ENCODE measurements at regions not wholly inside any gene's neighbourhood (a gene's known extent, or its start where the extent isn't known, plus 50 kb on each side); places are given as distances from the start of the nearest gene placed in this dataset.

DNA sequence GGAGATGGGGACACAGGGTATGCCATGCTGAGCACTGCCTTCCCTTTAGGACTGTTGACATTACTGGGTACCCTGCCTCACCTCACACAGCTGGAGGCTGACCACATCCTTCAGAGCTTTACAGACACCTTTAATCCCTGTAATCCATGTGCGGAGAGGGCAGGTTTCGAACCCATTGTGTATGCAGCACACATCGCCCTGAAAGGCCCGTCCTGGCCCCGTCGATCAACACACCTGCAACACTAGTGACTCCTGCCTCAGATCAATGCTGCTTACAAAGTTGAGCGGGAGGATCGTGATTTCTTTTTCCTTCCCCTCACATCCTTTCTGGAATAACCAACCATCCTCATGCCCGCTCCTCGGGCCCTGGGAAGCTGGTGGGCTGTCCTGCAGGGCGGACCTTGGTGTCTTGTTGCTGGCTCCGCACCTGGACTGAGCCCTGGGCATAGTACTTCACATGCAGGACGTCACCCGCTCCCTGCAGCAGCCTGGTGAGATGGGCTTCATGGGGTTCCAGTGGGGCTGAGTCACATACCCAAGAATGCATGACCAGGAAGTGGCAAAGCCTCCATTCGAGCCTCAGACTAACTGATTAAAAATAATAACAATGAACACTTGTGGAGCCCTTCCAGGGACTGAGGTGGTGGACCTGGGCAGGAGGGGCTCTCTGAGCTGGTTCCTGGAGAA is 403.6 kb downstream of the PTPRU start:
- DNase-seq: no peak
- no peaks in the 10 kb centered on the region for H3K9me3 Mint-ChIP-seq
- no peaks in the 10 kb centered on the region for H3K4me1 Mint-ChIP-seq
- no peak overlapping the region for H3K27ac Mint-ChIP-seq
- no peak overlapping the region for H3K4me3 Mint-ChIP-seq
- intact Hi-C loops (cut with micrococcal nuclease): no loop called here
- H3K27me3 Mint-ChIP-seq: peaks cover 11% of the 10 kb centered on the region
- no peaks in the 10 kb centered on the region for H3K36me3 Mint-ChIP-seq (ENCODE audit: low read depth)

DNA sequence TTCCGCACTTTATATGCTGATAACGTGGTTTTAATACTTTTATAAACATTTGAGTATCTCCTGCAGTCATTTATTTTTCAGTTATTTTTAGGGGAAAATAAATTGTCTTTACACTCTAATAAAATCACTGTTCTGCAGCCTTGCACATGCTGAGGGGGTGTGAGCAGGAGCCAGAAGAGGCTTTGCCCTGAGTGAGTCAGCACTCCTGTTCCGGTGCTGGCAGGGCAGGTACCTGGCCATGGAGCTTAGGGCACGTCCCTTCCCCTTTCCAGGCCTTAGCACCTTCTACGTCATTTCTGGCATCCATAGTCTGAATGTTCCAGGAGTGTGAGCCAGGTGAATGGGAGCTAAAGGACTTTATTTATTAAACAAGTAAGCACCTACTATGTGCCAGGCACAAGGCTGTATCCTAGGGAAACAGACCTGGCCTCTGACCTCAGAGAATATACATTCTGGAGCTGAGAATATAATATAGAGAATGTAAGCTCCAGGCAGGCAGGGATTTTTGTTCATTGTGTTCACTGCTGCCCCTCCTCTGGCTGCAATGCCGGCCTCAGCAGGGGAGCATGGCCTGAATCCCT is 402.9 kb downstream of the PTPRU start:
- Mint-ChIP-seq H3K9me3 (no peaks in the 10 kb centered on the region), H3K4me1 (no peaks in the 10 kb centered on the region), H3K4me3 (no peak overlapping the region), H3K27me3 (peaks cover 8% of the 10 kb centered on the region), H3K27ac (no peak overlapping the region), H3K36me3 (ENCODE audit: low read depth) (no peaks in the 10 kb centered on the region)
- DNase-seq: no peak
- intact Hi-C loops (cut with micrococcal nuclease): no loop called here

DNA sequence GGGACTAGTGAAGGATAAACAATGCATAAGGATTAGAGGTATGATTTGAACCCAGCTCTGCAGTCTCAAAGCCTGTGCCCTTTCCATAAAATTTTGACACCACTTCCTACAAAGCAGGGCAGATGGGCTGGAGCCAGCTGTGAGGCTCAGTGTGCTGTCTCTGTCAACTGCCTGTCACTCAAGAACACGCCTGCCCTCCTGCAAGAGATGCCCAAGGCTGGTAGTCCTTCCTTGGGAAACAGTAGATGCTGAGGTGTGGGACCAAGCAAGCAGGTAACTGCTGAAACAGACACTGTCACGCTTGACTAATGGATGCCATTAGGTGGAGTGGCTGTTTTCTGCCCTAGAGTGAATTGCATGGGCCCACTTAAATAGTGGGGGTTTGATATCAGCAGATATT is 402.0 kb downstream of the PTPRU start:
- H3K27ac Mint-ChIP-seq: no peak overlapping the region

DNA sequence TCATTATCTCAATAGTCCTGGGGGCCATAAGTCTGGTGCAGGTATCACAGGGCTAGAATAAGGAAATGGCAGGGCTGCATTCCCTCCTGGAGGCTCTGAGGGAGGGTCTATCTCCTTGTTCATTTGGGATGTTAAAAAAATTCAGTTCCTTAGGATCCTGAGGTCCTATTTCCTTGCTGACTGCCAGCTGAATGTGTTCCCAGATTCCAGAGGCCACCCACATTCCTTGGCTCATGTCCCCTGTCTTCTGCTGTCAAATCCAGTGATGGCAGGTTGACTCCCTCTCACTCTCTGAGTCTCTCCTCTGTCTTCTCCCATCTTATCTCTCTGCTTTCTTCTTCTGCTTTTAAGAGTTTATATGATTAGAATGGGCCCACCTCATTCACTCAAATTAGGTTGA is 400.6 kb downstream of the PTPRU start:
- H3K36me3 Mint-ChIP-seq (ENCODE audit: low read depth): no peaks in the 10 kb centered on the region
- H3K27me3 Mint-ChIP-seq: peaks cover 5% of the 10 kb centered on the region
- no peaks in the 10 kb centered on the region for H3K4me1 Mint-ChIP-seq
- intact Hi-C loops (cut with micrococcal nuclease): no loop called here
- no peak overlapping the region for H3K27ac Mint-ChIP-seq
- no peaks in the 10 kb centered on the region for H3K9me3 Mint-ChIP-seq
- no peak overlapping the region for H3K4me3 Mint-ChIP-seq
- no peak for DNase-seq

More for the DNA sequence above, 402.0 kb downstream of the PTPRU start:
- no peaks in the 10 kb centered on the region for H3K4me1 Mint-ChIP-seq
- no peaks in the 10 kb centered on the region for H3K36me3 Mint-ChIP-seq (ENCODE audit: low read depth)
- intact Hi-C loops (cut with micrococcal nuclease): no loop called here
- no peaks in the 10 kb centered on the region for H3K9me3 Mint-ChIP-seq
- H3K4me3 Mint-ChIP-seq: no peak overlapping the region
- peaks cover 5% of the 10 kb centered on the region for H3K27me3 Mint-ChIP-seq
- no peak for DNase-seq

DNA sequence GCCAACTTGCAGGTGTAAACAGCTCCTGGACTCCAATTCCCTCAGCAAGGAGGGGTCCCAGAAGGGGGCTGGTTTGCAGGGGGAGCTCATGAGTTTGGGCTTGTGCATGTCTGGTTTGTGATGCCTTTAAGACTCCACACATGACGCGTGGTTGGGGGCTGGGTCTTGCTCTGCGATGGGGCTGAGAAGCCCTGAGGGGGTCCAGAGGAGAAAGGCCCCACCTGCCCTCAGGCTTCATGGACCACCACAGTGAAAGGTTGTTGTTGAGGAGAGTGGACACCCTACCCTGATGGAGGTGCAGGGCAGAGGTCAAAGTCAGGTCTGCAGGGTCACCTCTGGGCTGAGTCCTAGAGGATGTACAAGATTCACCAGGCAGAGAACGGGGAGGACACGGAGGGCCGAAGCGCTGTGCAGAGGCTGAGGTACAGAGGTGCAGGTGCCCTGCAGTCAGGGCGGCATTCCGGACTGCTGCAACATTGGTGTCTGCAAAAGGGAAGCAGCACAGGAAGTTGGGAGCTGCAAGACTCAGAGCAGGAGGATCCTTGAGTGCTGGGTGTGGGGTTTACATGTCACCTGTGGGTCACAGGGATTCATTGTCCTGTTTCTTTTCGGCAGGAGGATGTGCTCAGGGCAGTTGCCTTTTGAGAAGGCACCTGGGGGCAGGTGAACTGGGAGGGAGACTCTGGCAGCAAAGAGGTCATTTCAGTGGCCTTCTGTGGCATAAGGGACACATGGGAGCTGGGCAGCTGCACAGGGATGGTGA is 399.4 kb downstream of the PTPRU start:
- Mint-ChIP-seq H3K9me3 (no peaks in the 10 kb centered on the region), H3K4me3 (no peak overlapping the region), H3K4me1 (no peaks in the 10 kb centered on the region), H3K36me3 (ENCODE audit: low read depth) (no peaks in the 10 kb centered on the region), H3K27ac (no peak overlapping the region), H3K27me3 (peaks cover 7% of the 10 kb centered on the region)
- intact Hi-C loops (cut with micrococcal nuclease): no loop called here
- DNase-seq: no peak

DNA sequence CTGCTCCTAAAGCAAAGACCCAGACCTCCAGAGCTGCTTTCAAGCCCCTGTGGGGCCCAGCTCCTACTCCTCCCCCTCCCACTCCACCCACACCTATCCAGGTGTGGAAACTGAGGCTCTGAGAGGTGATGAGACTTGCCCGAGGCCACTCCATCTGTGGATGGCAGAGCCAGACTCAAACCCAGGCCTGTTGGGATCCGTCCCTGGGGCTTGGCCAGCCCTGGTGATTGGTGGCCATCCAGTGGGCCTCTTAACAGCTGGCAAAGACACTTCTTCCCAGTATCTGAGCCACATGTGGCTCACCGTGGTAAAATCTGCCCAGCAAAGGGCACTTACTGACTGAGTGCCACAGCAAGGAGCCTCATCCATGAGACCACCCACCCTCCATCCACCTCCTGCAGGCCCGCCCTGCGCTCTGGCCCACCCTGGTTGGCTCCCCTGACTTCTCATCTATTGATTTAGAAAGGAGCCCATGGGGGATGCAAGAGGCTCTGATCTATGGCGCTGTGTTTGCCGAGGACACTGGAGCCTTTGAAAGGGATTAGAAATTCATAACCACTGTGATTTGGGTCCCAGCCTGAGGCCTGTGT is 398.5 kb downstream of the PTPRU start:
- intact Hi-C loops (cut with micrococcal nuclease): no loop called here
- no peaks in the 10 kb centered on the region for H3K36me3 Mint-ChIP-seq (ENCODE audit: low read depth)
- peaks cover 7% of the 10 kb centered on the region for H3K27me3 Mint-ChIP-seq
- H3K27ac Mint-ChIP-seq: no peak overlapping the region
- no peaks in the 10 kb centered on the region for H3K9me3 Mint-ChIP-seq
- no peaks in the 10 kb centered on the region for H3K4me1 Mint-ChIP-seq
- no peak overlapping the region for H3K4me3 Mint-ChIP-seq
- DNase-seq: no peak

DNA sequence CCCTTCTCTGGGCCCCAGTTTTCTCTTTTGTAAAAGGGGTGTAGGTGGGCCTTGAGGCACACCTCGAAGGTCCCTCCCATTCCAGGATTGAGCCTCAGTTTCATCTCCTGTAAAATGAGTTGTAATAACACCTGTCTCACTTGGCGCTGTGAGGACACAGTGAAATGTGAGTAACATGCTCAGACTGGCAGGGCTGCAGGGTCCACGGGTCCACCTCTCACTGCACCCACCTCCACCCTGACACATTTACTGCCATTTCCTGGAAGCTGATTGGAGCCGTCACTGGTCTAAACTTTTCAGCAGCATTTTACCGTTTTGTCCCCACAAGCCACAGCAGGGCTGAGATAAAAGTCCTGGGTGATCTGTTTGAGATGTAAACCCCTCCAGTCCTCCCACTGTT is 398.0 kb downstream of the PTPRU start:
- intact Hi-C loops (cut with micrococcal nuclease): no loop called here
- DNase-seq: no peak
- Mint-ChIP-seq H3K4me1 (no peaks in the 10 kb centered on the region), H3K36me3 (ENCODE audit: low read depth) (no peaks in the 10 kb centered on the region), H3K4me3 (no peak overlapping the region), H3K9me3 (no peaks in the 10 kb centered on the region), H3K27me3 (peaks cover 7% of the 10 kb centered on the region), H3K27ac (no peak overlapping the region)

DNA sequence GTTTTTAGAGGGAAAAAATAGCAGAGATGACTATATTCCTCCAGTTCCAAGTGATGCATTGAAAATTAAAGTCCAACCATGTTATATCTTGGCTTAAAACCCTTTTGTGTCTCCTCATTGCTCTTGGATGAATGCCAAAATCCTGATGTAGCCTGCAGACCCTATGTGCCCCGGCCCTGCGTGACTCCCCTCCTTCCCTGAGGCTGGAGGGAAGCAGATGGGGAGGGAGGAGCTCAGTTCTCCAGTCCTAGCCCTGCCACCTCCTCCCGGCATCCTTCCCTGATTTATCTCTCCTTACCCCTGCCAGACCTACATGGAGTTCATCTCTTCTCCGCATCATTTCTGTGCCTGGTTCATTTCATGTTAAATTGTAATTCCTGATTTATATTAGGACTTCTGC is 397.4 kb downstream of the PTPRU start:
- H3K27ac Mint-ChIP-seq: no peak overlapping the region
- peaks cover 7% of the 10 kb centered on the region for H3K27me3 Mint-ChIP-seq
- intact Hi-C loops (cut with micrococcal nuclease): no loop called here
- DNase-seq: no peak
- no peak overlapping the region for H3K4me3 Mint-ChIP-seq
- H3K36me3 Mint-ChIP-seq (ENCODE audit: low read depth): no peaks in the 10 kb centered on the region
- H3K9me3 Mint-ChIP-seq: no peaks in the 10 kb centered on the region
- no peaks in the 10 kb centered on the region for H3K4me1 Mint-ChIP-seq

DNA sequence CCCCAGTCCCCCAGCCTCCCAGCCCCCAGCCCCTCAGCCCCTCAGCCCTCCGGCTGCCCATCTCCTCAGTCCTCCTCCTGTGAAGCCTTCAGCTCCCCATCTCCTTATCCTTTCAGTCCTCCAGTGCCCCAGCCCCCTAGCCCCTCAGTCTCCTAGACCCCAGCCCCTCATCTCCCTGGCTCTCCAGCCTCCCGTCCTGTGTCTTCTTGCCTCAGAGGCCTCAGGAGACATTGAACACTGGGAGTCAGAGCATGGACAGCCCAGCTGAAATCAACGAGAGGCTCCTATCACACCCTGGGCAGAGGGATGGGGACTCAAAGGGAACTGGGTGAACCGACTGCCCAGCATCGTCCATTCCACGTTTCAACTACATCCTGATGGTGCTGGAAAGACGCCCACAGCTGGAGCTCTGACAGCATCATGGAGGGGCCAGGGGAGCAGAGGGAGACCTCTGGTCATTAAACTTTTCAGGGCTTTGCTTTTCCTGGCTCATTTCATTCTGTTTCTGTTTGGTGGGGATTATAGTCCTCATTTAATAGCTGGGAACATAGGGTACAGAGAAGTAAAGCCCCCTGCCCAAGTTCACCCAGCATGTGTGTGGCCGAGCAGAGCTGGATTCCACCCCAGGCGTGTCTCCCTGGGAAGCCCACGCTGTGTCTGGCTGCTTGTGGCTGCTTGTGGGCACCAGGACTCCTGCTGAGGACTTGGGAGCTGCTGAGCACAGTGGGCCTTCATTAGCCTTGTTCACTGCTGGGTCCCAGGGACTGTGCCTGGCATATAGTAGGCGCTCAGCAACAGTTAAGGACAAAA is 396.7 kb downstream of the PTPRU start:
- H3K27me3 Mint-ChIP-seq: peaks cover 7% of the 10 kb centered on the region
- intact Hi-C loops (cut with micrococcal nuclease): no loop called here
- no peaks in the 10 kb centered on the region for H3K4me1 Mint-ChIP-seq
- H3K9me3 Mint-ChIP-seq: no peaks in the 10 kb centered on the region
- H3K36me3 Mint-ChIP-seq (ENCODE audit: low read depth): no peaks in the 10 kb centered on the region
- no peak overlapping the region for H3K27ac Mint-ChIP-seq
- no peak for DNase-seq
- no peak overlapping the region for H3K4me3 Mint-ChIP-seq

DNA sequence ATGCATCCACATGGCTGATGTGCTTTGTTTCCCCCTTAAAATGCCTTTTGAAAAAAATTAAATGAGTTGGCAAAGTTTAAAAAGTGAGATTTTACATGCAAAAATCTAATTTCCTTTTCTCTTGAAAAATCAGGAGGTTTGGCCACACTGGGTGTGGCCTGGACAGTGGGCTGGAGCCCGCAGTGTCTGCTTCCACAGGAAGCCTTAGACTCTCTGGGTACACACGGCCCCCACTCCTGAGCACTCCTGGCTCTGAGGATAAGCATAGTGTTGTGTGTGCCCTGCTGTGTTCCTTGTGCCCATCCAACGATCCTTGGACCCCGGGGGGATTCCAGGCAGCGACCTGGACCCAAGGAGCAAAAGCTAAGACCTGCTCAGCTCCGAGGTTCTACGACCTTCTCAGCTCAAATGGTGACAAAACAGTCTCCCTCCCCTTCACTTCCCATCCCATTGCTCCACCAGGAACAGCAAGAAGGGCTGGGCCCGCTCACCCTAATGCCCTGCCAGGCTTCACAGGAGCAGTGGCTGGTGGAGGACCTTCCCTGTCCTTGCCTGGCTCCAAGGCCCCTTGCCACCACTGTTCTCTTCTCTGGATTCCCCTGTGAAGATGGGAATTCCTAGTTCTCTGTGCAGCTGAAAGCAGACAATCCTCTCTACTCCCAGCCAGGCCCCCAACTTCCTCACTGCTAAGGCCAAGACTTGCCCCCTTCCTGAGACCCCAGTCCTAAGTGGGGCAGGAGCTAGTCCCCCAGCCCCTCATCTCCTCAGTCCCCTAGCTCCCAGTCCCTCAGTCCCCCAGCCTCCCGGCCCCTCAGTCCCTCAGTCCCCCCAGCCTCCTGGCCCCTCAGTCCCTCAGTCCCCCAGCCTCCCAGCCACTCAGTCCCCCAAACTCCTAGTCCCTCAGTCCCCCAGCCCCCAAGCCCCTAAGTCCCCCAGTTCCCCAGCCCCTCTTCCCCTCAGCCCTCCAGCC is 395.8 kb downstream of the PTPRU start:
- no peak for DNase-seq
- Mint-ChIP-seq H3K9me3 (no peaks in the 10 kb centered on the region), H3K4me3 (no peak overlapping the region), H3K4me1 (no peaks in the 10 kb centered on the region), H3K27me3 (peaks cover 7% of the 10 kb centered on the region), H3K27ac (no peak overlapping the region), H3K36me3 (ENCODE audit: low read depth) (no peaks in the 10 kb centered on the region)
- intact Hi-C loops (cut with micrococcal nuclease): no loop called here

DNA sequence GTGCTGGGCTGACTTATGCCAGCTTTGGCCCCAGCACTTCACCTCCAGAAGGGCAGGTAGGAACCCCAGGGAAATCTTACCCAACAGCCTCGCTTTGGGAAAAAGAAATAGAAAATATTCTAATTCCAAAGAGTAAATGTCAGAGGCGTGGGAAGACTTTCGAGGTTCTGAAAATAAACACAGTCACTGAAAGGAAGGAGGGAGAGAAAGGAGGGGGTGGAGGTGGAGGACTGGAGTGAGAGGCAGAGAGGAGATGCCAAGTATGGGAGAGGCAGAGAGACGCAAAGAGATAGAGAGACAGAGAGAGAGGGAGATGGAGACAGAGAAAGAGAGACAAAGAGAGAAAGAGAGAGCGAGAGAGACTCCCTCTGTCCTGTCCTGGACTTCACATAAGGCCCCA is 395.0 kb downstream of the PTPRU start:
- Mint-ChIP-seq H3K36me3 (ENCODE audit: low read depth) (no peaks in the 10 kb centered on the region), H3K9me3 (peaks cover 3% of the 10 kb centered on the region), H3K27me3 (peaks cover 7% of the 10 kb centered on the region), H3K4me3 (no peak overlapping the region), H3K4me1 (no peaks in the 10 kb centered on the region), H3K27ac (no peak overlapping the region)
- no peak for DNase-seq
- intact Hi-C loops (cut with micrococcal nuclease): no loop called here

DNA sequence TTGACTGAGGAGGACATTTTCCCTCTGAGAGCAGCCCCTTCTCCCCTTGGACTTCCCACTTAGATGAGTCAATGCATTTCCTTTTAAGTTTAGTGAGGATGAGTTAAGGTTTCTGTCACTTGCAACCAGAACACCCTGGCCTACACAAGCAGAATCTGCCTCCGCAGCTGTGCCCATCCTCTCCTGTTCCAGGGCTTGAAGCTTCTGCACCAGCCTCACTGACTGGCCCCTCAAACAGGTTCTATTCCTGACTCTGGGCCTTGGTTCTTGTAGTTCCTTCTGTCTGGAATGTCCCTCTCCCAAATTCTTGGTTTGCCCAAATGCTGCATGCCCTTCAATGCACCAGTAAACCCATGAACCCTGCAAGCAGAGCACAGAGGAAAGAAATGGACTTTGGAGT is 394.4 kb downstream of the PTPRU start:
- peaks cover 3% of the 10 kb centered on the region for H3K9me3 Mint-ChIP-seq
- no peak for DNase-seq
- H3K4me3 Mint-ChIP-seq: no peak overlapping the region
- H3K4me1 Mint-ChIP-seq: no peaks in the 10 kb centered on the region
- peaks cover 7% of the 10 kb centered on the region for H3K27me3 Mint-ChIP-seq
- H3K27ac Mint-ChIP-seq: no peak overlapping the region
- intact Hi-C loops (cut with micrococcal nuclease): no loop called here
- H3K36me3 Mint-ChIP-seq (ENCODE audit: low read depth): no peaks in the 10 kb centered on the region

Data from activated CD4-positive, alpha-beta T cell treated with anti-CD3 and anti-CD28 coated beads, Interleukin-2, amount 10 ng/mL, durations not matched to agents 24 days and 14 days (primary cell).